ENCODE measurements at regions not wholly inside any gene's neighbourhood (a gene's known extent, or its start where the extent isn't known, plus 50 kb on each side); places are given as distances from the start of the nearest gene placed in this dataset.

- TF ChIP-seq CTCF (IDR thresholded peaks at IDR 0.05) (no peak), POLR2AphosphoS5 (IDR thresholded peaks at IDR 0.05) (no peak), POLR2A (IDR thresholded peaks at IDR 0.05; ENCODE audit: low read depth) (no peak)
These were observed 96.9 kb downstream of the SPP2 start for GRCh38 chr2:234147335-234147861.

Data from esophagus muscularis mucosa (tissue), 3 donors.